ENCODE measurements at regions not wholly inside any gene's neighbourhood (a gene's known extent, or its start where the extent isn't known, plus 50 kb on each side); places are given as distances from the start of the nearest gene placed in this dataset.
A peak's percentile ranks its signal among the peaks of the same experiment; 100 is the strongest.
"Not testable (repeated sequence)": the region's sequence is repeated elsewhere in the genome, so short reads cannot be mapped to it uniquely, and the experiment has no call there.

DNA sequence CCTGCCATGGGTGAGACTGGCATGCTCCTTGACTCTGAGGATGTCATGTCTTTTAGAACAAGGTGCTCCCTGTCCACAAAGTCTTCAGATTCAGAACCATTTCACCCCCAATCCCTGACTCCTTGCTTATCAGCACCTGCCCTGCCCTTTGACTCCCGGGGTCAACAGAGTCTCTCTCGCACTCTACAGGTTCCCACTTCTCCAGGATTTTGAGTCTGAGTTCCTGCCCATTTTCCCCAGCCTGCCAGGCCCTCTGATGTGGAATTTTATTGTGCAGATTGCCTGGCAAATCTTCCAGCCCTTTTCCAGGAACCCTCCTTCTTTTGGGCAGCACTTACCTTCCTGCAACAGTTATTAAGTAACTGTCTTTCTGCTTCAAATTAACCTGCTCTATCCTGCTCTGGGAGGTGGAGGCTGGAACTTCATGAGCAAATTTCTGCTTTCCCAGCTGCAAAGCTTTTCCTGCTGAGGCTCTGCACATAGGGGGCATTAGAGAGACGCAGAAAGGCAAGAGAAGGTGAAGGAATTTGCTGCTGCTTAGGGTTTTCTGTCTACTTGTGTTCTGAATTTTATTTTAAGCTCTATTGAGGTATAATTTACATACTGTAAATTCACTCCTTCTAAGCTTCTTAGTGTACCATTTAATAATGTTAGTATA, 259.1 kb downstream of the PCNX1 start:
- H3K4me1 Mint-ChIP-seq: peaks cover 17% of the 10 kb centered on the region
- H3K27me3 Mint-ChIP-seq (ENCODE audit: insufficient read depth, low read depth, poor library complexity): peaks cover 2% of the 10 kb centered on the region
- no peaks in the 10 kb centered on the region; the same call in 2 of the 3 replicates for H3K9me3 Mint-ChIP-seq
- no peaks in the 10 kb centered on the region for H3F3A ChIP-seq (replicated peaks; ENCODE audit: low read depth)
- no peak for TF ChIP-seq ZNF462 (CRISPR knock-in tag; IDR thresholded peaks at IDR 0.05)
- peak; percentile 78 to 82 for TF ChIP-seq CTCF (conservative IDR thresholded peaks at IDR 0.05; ENCODE audit: low read depth in 2 of 2)
- no peak for TF ChIP-seq EZH2phosphoT487 (IDR thresholded peaks at IDR 0.05; ENCODE audit: unreplicated experiment)
- no peaks in the 10 kb centered on the region for H3K79me2 ChIP-seq (replicated peaks; ENCODE audit: insufficient read depth)
- H2AFZ ChIP-seq: no peak overlapping the region
- no peak overlapping the region for H3K4me3 ChIP-seq
- DNase-seq (ENCODE audit: low spot score): peak; percentile 86
- no peaks in the 10 kb centered on the region for H3K36me3 Mint-ChIP-seq (ENCODE audit: low read depth)
- no peak overlapping the region for H3K4me2 ChIP-seq
- no peaks in the 10 kb centered on the region for H3K27me3 ChIP-seq (ENCODE audit: insufficient read depth)
- ATAC-seq: peak; percentile 88
- no peaks in the 10 kb centered on the region for H3K9me2 ChIP-seq (ENCODE audit: insufficient read depth)
- no peak overlapping the region for H3K27ac ChIP-seq (ENCODE audit: low read depth)
- H3K27ac Mint-ChIP-seq: no peak overlapping the region
- no peaks in the 10 kb centered on the region for H3K36me3 ChIP-seq (ENCODE audit: insufficient read depth)
- H3K4me1 ChIP-seq (ENCODE audit: insufficient read depth): no peaks in the 10 kb centered on the region
- no peaks in the 10 kb centered on the region for H4K20me1 ChIP-seq (replicated peaks; ENCODE audit: insufficient read depth)
- H3K4me3 Mint-ChIP-seq: no peak overlapping the region

- not testable (repeated sequence) for H3K27me3 Mint-ChIP-seq (ENCODE audit: insufficient read depth, low read depth, poor library complexity); H3K36me3 Mint-ChIP-seq (ENCODE audit: low read depth); ATAC-seq
Observed at GRCh38 chr14:71167325-71167950, 260.2 kb downstream of the PCNX1 start.

GRCh38 chr14:71168161-71168560, 260.9 kb downstream of the PCNX1 start:
- not testable (repeated sequence) for H3K4me1 ChIP-seq (ENCODE audit: insufficient read depth); H3K79me2 ChIP-seq (replicated peaks; ENCODE audit: insufficient read depth); DNase-seq (ENCODE audit: low spot score); H3K4me3 ChIP-seq; H4K20me1 ChIP-seq (replicated peaks; ENCODE audit: insufficient read depth); H3K9me2 ChIP-seq (ENCODE audit: insufficient read depth); H3K36me3 Mint-ChIP-seq (ENCODE audit: low read depth); H3K27ac ChIP-seq (ENCODE audit: low read depth); H3K36me3 ChIP-seq (ENCODE audit: insufficient read depth); H3K27me3 Mint-ChIP-seq (ENCODE audit: insufficient read depth, low read depth, poor library complexity); H3F3A ChIP-seq (replicated peaks; ENCODE audit: low read depth); H3K9me3 Mint-ChIP-seq; H3K4me3 Mint-ChIP-seq; H3K4me2 ChIP-seq; H3K27me3 ChIP-seq (ENCODE audit: insufficient read depth); H3K27ac Mint-ChIP-seq; ATAC-seq
- H3K4me1 Mint-ChIP-seq: peaks cover 17% of the 10 kb centered on the region
- H2AFZ ChIP-seq: peak overlapping the region; percentile 86

More at GRCh38 chr14:71167325-71167950, 260.2 kb downstream of the PCNX1 start:
- not testable (repeated sequence) for H3K27ac Mint-ChIP-seq; H4K20me1 ChIP-seq (replicated peaks; ENCODE audit: insufficient read depth); H3K79me2 ChIP-seq (replicated peaks; ENCODE audit: insufficient read depth); H3K27me3 ChIP-seq (ENCODE audit: insufficient read depth); H3K36me3 ChIP-seq (ENCODE audit: insufficient read depth); DNase-seq (ENCODE audit: low spot score); H3K9me2 ChIP-seq (ENCODE audit: insufficient read depth); H3K9me3 Mint-ChIP-seq; H3K4me2 ChIP-seq; H3F3A ChIP-seq (replicated peaks; ENCODE audit: low read depth); H3K4me1 ChIP-seq (ENCODE audit: insufficient read depth); H3K4me3 Mint-ChIP-seq; H3K4me3 ChIP-seq; H3K27ac ChIP-seq (ENCODE audit: low read depth)
- H3K4me1 Mint-ChIP-seq: peaks cover 17% of the 10 kb centered on the region
- H2AFZ ChIP-seq: peak overlapping the region; percentile 86; the same call in 1 of the 2 replicates

All from GM23338 (cell line).